GM23338 (cell line): ENCODE measurements at regions not wholly inside any gene's neighbourhood (a gene's known extent, or its start where the extent isn't known, plus 50 kb on each side); places are given as distances from the start of the nearest gene placed in this dataset.

ENCODE experiments used
- ATAC-seq: fragments of 200-7000 bp; cut with Tn5 transposase; 3 replicates; pipeline ENCODE4 v1.9.1; 2020
- DNase-seq: peaks from one replicate; pipeline ENCODE4 v3.0.0-alpha.2; 2015; ENCODE audit warnings: low spot score
- H2AFZ ChIP-seq: fragments of 200-600 bp; sonication (generic); 2 replicates; pipeline ENCODE4 v1.8.0; 2016; ENCODE audit warnings: antibody characterized with exemption, mild to moderate bottlenecking, moderate library complexity
- H3F3A ChIP-seq: fragments of 200-600 bp; sonication (generic); replicated peaks from 2 replicates; pipeline ENCODE4 v1.8.0; 2017; ENCODE audit warnings: antibody characterized with exemption, mixed run types, low read depth
- H3K27ac ChIP-seq: fragments of 200-600 bp; sonication (generic); 2 replicates; pipeline ENCODE4 v1.6.1; 2016; ENCODE audit warnings: low read depth
- H3K27me3 ChIP-seq: fragments of 200-600 bp; sonication (generic); 2 replicates; pipeline ENCODE4 v1.8.0; 2016; ENCODE audit warnings: mild to moderate bottlenecking, mixed run types, moderate library complexity; ENCODE audit not compliant: insufficient read depth
- H3K36me3 ChIP-seq: fragments of 200-600 bp; sonication (generic); 2 replicates; pipeline ENCODE4 v1.8.0; 2016; ENCODE audit warnings: mild to moderate bottlenecking; ENCODE audit not compliant: insufficient read depth
- H3K4me1 ChIP-seq: fragments of 200-600 bp; sonication (generic); 2 replicates; pipeline ENCODE4 v1.8.0; 2016; ENCODE audit warnings: mild to moderate bottlenecking, moderate library complexity; ENCODE audit not compliant: insufficient read depth
- H3K4me2 ChIP-seq: fragments of 200-600 bp; sonication (generic); 2 replicates; pipeline ENCODE4 v1.7.1; 2017; ENCODE audit warnings: mixed run types
- H3K4me3 ChIP-seq: fragments of 200-600 bp; sonication (generic); 2 replicates; pipeline ENCODE4 v1.6.1; 2016; ENCODE audit warnings: mixed run types
- H3K79me2 ChIP-seq: fragments of 200-600 bp; sonication (generic); replicated peaks from 2 replicates; pipeline ENCODE4 v1.8.0; 2017; ENCODE audit warnings: mild to moderate bottlenecking; ENCODE audit not compliant: insufficient read depth
- H3K9me2 ChIP-seq: fragments of 200-600 bp; sonication (generic); 2 replicates; pipeline ENCODE4 v1.8.0; 2017; ENCODE audit not compliant: insufficient read depth
- H4K20me1 ChIP-seq: fragments of 200-600 bp; sonication (generic); replicated peaks from 2 replicates; pipeline ENCODE4 v1.8.0; 2017; ENCODE audit warnings: mild to moderate bottlenecking; ENCODE audit not compliant: insufficient read depth
- H3K27ac Mint-ChIP-seq: 2 replicates; pipeline ENCODE4 v1.8.0; 2020; ENCODE audit warnings: inconsistent platforms, mild to moderate bottlenecking, moderate library complexity, mixed read lengths
- H3K27me3 Mint-ChIP-seq: 3 replicates; pipeline ENCODE4 v1.8.0; 2022; ENCODE audit warnings: low read depth, mild to moderate bottlenecking, moderate library complexity, mixed read lengths, inconsistent platforms; ENCODE audit not compliant: insufficient read depth, poor library complexity
- H3K36me3 Mint-ChIP-seq: 3 replicates; pipeline ENCODE4 v1.8.0; 2021; ENCODE audit warnings: low read depth, mild to moderate bottlenecking, inconsistent platforms, moderate library complexity, mixed read lengths
- H3K4me1 Mint-ChIP-seq: 3 replicates; pipeline ENCODE4 v1.8.0; 2020; ENCODE audit warnings: mild to moderate bottlenecking, inconsistent platforms, mixed read lengths
- H3K4me3 Mint-ChIP-seq: 3 replicates; pipeline ENCODE4 v1.8.0; 2021; ENCODE audit warnings: moderate library complexity, mild to moderate bottlenecking, inconsistent platforms, mixed read lengths
- H3K9me3 Mint-ChIP-seq: 3 replicates; pipeline ENCODE4 v1.8.0; 2020; ENCODE audit warnings: moderate library complexity, mild to moderate bottlenecking, inconsistent platforms, mixed read lengths
- CREB1 ChIP-seq: fragments of 250-450 bp; sonication (Bioruptor Pico); IDR thresholded peaks from 2 replicates; pipeline ENCODE4 v1.5.0; 2020; ENCODE audit warnings: low read depth, mild to moderate bottlenecking, moderate library complexity
- CTCF ChIP-seq, 2 experiments: fragments of 200-600 bp in 1 of 2; sonication (generic) in 1 of 2; conservative IDR thresholded peaks; 2 replicates each; pipeline versions ENCODE4 v1.5.1 to v1.6.1; 2016 to 2017; ENCODE audit warnings: antibody characterized with exemption in 2 of 2, low read depth in 2 of 2, mild to moderate bottlenecking in 2 of 2, moderate library complexity in 1 of 2
- ETS1 ChIP-seq: IDR thresholded peaks from 2 replicates; pipeline ENCODE4 v1.6.1; 2016; ENCODE audit warnings: antibody characterized with exemption
- EZH2 ChIP-seq: fragments of 200-600 bp; sonication (generic); IDR thresholded peaks from one replicate; pipeline ENCODE4 v1.8.0; 2017; ENCODE audit warnings: antibody characterized with exemption, mild to moderate bottlenecking, low read depth; ENCODE audit not compliant: unreplicated experiment
- EZH2phosphoT487 ChIP-seq: fragments of 200-600 bp; sonication (generic); IDR thresholded peaks from one replicate; pipeline ENCODE4 v1.8.1; 2018; ENCODE audit warnings: antibody characterized with exemption; ENCODE audit not compliant: unreplicated experiment
- JUNB ChIP-seq: IDR thresholded peaks from one replicate; pipeline ENCODE4 v1.6.1; 2016; ENCODE audit warnings: antibody characterized with exemption; ENCODE audit not compliant: unreplicated experiment
- NANOG ChIP-seq: IDR thresholded peaks from 2 replicates; pipeline ENCODE4 v1.6.1; 2016; ENCODE audit warnings: antibody characterized with exemption, borderline replicate concordance
- POLR2AphosphoS5 ChIP-seq: IDR thresholded peaks from 2 replicates; pipeline ENCODE4 v1.6.1; 2016; ENCODE audit warnings: antibody characterized with exemption, low read depth
- STAT1 ChIP-seq: IDR thresholded peaks from one replicate; pipeline ENCODE4 v1.6.1; 2016; ENCODE audit warnings: antibody characterized with exemption; ENCODE audit not compliant: unreplicated experiment
- ZNF114 ChIP-seq: fragments of 250-450 bp; sonication (Bioruptor Pico); IDR thresholded peaks from 2 replicates; pipeline ENCODE4 v1.5.0; 2020; ENCODE audit warnings: mild to moderate bottlenecking, moderate library complexity
- ZNF331 ChIP-seq: fragments of 250-450 bp; sonication (Bioruptor Pico); IDR thresholded peaks from 2 replicates; pipeline ENCODE4 v1.5.0; 2020; ENCODE audit warnings: low read depth, mild to moderate bottlenecking, moderate library complexity

GRCh38 chr3:103158183-103158582 is 723.4 kb downstream of the ZPLD1 start (continued):
- no peak for TF ChIP-seq ZNF331
- no peak for TF ChIP-seq ZNF114 (CRISPR knock-in tag)
- no peak for TF ChIP-seq ETS1
- TF ChIP-seq POLR2AphosphoS5 = no peak
- TF ChIP-seq STAT1 = no peak
- TF ChIP-seq NANOG = no peak

- H3K4me2 ChIP-seq = no peak overlapping the region
- no peaks in the 10 kb centered on the region for H3K27me3 ChIP-seq
- no peaks in the 10 kb centered on the region for H4K20me1 ChIP-seq
- no peak overlapping the region for H2AFZ ChIP-seq
- no peaks in the 10 kb centered on the region; the same call in 2 of the 3 replicates for H3K4me1 Mint-ChIP-seq
- peaks cover 2% of the 10 kb centered on the region; the same call in 2 of the 3 replicates for H3K36me3 Mint-ChIP-seq
- no peak overlapping the region for H3K4me3 ChIP-seq
- no peaks in the 10 kb centered on the region for H3K79me2 ChIP-seq
- TF ChIP-seq EZH2 = no peak
- no peak for TF ChIP-seq EZH2phosphoT487
- TF ChIP-seq POLR2AphosphoS5 = no peak
- TF ChIP-seq ZNF114 (CRISPR knock-in tag) = no peak
- no peak for TF ChIP-seq STAT1
- no peak for TF ChIP-seq NANOG
- no peak for TF ChIP-seq CTCF (conservative IDR thresholded peaks at IDR 0.05; ENCODE audit: low read depth in 2 of 2)
- TF ChIP-seq CREB1 (CRISPR knock-in tag) = no peak
- no peak for TF ChIP-seq ETS1
- TF ChIP-seq JUNB = no peak
- no peak for TF ChIP-seq ZNF331
- H3K9me3 Mint-ChIP-seq = no peaks in the 10 kb centered on the region; the same call in 2 of the 3 replicates
- H3F3A ChIP-seq = no peaks in the 10 kb centered on the region
- H3K27ac ChIP-seq = no peak overlapping the region
- ATAC-seq = no peak
- no peaks in the 10 kb centered on the region for H3K4me1 ChIP-seq
- no peak overlapping the region for H3K27ac Mint-ChIP-seq
- H3K9me2 ChIP-seq = no peaks in the 10 kb centered on the region
- H3K4me3 Mint-ChIP-seq = no peak overlapping the region
- DNase-seq = no peak
- no peaks in the 10 kb centered on the region for H3K36me3 ChIP-seq
- no peaks in the 10 kb centered on the region for H3K27me3 Mint-ChIP-seq
Measured at GRCh38 chr3:103166890-103167289, 732.1 kb downstream of the ZPLD1 start.
